ENCODE measurements at regions not wholly inside any gene's neighbourhood (a gene's known extent, or its start where the extent isn't known, plus 50 kb on each side); places are given as distances from the start of the nearest gene placed in this dataset.

DNA sequence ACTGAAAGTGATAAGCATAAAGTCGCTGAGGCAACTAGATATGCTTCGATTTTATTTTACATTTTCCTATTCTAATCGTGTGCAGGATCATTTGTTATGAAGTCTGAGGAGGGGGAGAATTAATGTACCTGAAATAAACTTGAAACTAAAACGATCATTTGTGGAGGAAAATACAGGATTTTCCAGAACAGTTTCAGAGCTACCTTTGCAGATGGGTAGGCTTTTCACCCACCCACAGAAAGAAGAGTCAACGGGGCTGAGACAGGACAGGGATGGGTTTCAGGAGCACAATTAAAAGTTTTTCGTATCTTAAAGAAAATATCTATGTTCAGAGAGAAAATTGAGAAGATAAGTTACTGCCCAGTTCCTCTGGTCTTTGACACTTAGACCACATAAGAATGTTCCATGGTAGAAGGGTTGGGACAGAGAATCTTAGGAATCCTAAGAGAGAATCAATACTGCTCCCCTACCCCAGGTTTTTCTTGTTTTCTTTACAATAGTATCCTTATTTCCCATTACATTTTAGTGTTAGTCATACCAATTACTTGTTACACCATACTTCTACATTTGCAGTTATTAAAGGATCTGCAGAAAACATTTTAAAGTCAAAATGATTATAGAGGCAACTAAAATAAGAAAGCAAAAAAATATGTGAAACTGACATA is 211.4 kb downstream of the DEPDC1B start:
- Histone ChIP-seq H3K4me1 (ENCODE audit: insufficient read depth, low read length, poor library complexity, severe bottlenecking) (no peaks in the 10 kb centered on the region), H3K9me3 (ENCODE audit: low read depth, low read length, poor library complexity, severe bottlenecking) (no peaks in the 10 kb centered on the region), H3K27ac (ENCODE audit: low read depth, low read length, poor library complexity, severe bottlenecking) (no peak overlapping the region), H3K4me3 (ENCODE audit: low read depth, low read length, poor library complexity, severe bottlenecking) (no peak overlapping the region), H3K27me3 (replicated peaks; ENCODE audit: insufficient read depth, low read depth, low read length, poor library complexity) (no peaks in the 10 kb centered on the region), H3K36me3 (ENCODE audit: insufficient read depth, low read length, poor library complexity, severe bottlenecking) (no peaks in the 10 kb centered on the region)
- POLR2A ChIA-PET (ENCODE audit: low non-redundant PET) = no interaction called here
- no peak for DNase-seq (ENCODE audit: low spot score)
- BruUV-seq (replicated peaks) = no TSS peak
- CTCF ChIA-PET = no interaction called here
- intact Hi-C loops (cut with micrococcal nuclease; ENCODE audit: unreplicated experiment) = no loop called here
- no peak for TF ChIP-seq EZH2 (IDR thresholded peaks at IDR 0.05; ENCODE audit: borderline replicate concordance, low read depth, low read length, poor library complexity, severe bottlenecking)
- TF ChIP-seq, protein P1, sequence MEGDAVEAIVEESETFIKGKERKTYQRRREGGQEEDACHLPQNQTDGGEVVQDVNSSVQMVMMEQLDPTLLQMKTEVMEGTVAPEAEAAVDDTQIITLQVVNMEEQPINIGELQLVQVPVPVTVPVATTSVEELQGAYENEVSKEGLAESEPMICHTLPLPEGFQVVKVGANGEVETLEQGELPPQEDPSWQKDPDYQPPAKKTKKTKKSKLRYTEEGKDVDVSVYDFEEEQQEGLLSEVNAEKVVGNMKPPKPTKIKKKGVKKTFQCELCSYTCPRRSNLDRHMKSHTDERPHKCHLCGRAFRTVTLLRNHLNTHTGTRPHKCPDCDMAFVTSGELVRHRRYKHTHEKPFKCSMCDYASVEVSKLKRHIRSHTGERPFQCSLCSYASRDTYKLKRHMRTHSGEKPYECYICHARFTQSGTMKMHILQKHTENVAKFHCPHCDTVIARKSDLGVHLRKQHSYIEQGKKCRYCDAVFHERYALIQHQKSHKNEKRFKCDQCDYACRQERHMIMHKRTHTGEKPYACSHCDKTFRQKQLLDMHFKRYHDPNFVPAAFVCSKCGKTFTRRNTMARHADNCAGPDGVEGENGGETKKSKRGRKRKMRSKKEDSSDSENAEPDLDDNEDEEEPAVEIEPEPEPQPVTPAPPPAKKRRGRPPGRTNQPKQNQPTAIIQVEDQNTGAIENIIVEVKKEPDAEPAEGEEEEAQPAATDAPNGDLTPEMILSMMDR (conservative IDR thresholded peaks at IDR 0.05; ENCODE audit: low read depth, low read length) = no peak

DNA sequence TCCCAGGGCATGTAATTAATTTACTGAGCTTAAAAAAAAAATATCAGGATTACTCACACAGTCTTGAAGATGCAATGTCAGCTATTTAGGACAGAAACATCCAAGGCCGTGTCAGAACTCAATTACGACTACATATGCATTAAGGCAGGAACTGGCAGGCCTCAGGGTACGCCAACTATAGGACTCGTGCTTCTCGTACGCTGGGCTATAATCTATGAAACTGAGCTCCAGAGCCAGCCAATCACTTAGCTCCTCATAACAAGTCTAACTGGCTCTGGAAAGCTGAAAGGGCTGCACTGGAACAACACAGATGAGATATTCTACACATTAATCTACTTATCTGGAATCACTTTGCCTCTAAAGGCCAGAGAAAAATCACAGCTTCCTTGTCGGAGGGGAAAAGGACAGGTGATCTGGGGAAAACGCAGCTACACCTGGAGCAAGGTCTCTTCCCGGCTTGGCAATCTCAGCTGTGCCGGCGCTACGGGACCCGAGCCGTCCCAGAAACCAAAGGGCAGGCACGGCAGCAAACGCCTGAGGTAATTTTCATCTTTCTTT is 212.0 kb downstream of the DEPDC1B start:
- Histone ChIP-seq H3K4me1 (ENCODE audit: insufficient read depth, low read length, poor library complexity, severe bottlenecking) (no peaks in the 10 kb centered on the region), H3K4me3 (ENCODE audit: low read depth, low read length, poor library complexity, severe bottlenecking) (no peak overlapping the region), H3K36me3 (ENCODE audit: insufficient read depth, low read length, poor library complexity, severe bottlenecking) (no peaks in the 10 kb centered on the region), H3K27me3 (replicated peaks; ENCODE audit: insufficient read depth, low read depth, low read length, poor library complexity) (no peaks in the 10 kb centered on the region), H3K27ac (ENCODE audit: low read depth, low read length, poor library complexity, severe bottlenecking) (no peak overlapping the region), H3K9me3 (ENCODE audit: low read depth, low read length, poor library complexity, severe bottlenecking) (no peaks in the 10 kb centered on the region)
- CTCF ChIA-PET = no interaction called here
- intact Hi-C loops (cut with micrococcal nuclease; ENCODE audit: unreplicated experiment) = no loop called here
- DNase-seq (ENCODE audit: low spot score) = no peak
- no peak for TF ChIP-seq EZH2 (IDR thresholded peaks at IDR 0.05; ENCODE audit: borderline replicate concordance, low read depth, low read length, poor library complexity, severe bottlenecking)
- no TSS peak for BruUV-seq (replicated peaks)
- POLR2A ChIA-PET (ENCODE audit: low non-redundant PET) = no interaction called here

DNA sequence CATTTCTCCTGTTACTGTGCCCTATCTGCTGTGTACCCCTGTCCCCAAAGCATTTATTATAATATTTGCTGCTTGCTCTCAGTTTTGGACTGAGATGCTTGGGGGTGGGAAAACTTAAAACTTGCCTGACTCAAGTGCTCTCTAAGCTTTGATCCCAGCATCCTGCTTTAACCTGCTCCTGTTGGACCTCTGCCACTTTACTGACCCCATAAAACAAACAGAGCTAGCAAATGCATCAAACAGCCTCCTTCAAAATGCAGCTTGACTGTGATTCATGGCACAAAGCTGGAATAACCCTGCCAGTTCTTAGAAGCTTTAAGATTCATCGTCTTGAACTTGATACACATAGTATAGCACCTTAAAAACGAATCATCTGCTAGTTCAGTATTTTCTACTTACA is 212.5 kb downstream of the DEPDC1B start:
- ChIA-PET POLR2A (ENCODE audit: low non-redundant PET) (no interaction called here), CTCF (no interaction called here)
- Histone ChIP-seq H3K4me3 (ENCODE audit: low read depth, low read length, poor library complexity, severe bottlenecking) (no peak overlapping the region), H3K27ac (ENCODE audit: low read depth, low read length, poor library complexity, severe bottlenecking) (no peak overlapping the region), H3K4me1 (ENCODE audit: insufficient read depth, low read length, poor library complexity, severe bottlenecking) (no peaks in the 10 kb centered on the region), H3K27me3 (replicated peaks; ENCODE audit: insufficient read depth, low read depth, low read length, poor library complexity) (no peaks in the 10 kb centered on the region), H3K9me3 (ENCODE audit: low read depth, low read length, poor library complexity, severe bottlenecking) (no peaks in the 10 kb centered on the region), H3K36me3 (ENCODE audit: insufficient read depth, low read length, poor library complexity, severe bottlenecking) (no peaks in the 10 kb centered on the region)
- TF ChIP-seq EZH2 (IDR thresholded peaks at IDR 0.05; ENCODE audit: borderline replicate concordance, low read depth, low read length, poor library complexity, severe bottlenecking) = no peak
- TF ChIP-seq, protein P1 (conservative IDR thresholded peaks at IDR 0.05; ENCODE audit: low read depth, low read length) = no peak
- intact Hi-C loops (cut with micrococcal nuclease; ENCODE audit: unreplicated experiment) = no loop called here
- no TSS peak for BruUV-seq (replicated peaks)
- DNase-seq (ENCODE audit: low spot score) = no peak

DNA sequence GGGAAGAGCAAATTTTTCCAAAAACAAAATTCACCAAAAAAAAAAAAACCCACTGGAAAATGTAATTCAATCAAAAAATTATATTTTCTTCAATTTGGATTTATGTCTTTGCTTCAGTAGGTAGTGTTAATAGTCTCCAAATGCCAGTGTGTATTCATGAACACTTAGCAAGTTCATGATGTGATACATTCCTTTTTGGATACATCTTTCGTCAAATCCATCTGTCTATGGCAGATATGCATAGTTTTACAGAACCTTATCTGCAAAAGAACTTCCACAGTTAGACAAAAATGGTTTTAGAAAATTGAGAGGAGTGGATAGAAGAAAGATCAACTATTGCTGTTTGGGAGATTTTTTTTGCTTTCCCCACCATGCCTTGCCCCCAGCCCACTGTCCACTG is 214.6 kb downstream of the DEPDC1B start:
- POLR2A ChIA-PET (ENCODE audit: low non-redundant PET) = no interaction called here
- H3K27ac ChIP-seq (ENCODE audit: low read depth, low read length, poor library complexity, severe bottlenecking) = no peak overlapping the region
- no peak for DNase-seq (ENCODE audit: low spot score)
- no peaks in the 10 kb centered on the region for H3K36me3 ChIP-seq (ENCODE audit: insufficient read depth, low read length, poor library complexity, severe bottlenecking)
- no TSS peak for BruUV-seq (replicated peaks)
- TF ChIP-seq EZH2 (IDR thresholded peaks at IDR 0.05; ENCODE audit: borderline replicate concordance, low read depth, low read length, poor library complexity, severe bottlenecking) = no peak
- TF ChIP-seq, protein P1 (conservative IDR thresholded peaks at IDR 0.05; ENCODE audit: low read depth, low read length) = no peak
- no peaks in the 10 kb centered on the region for H3K27me3 ChIP-seq (replicated peaks; ENCODE audit: insufficient read depth, low read depth, low read length, poor library complexity)
- H3K4me3 ChIP-seq (ENCODE audit: low read depth, low read length, poor library complexity, severe bottlenecking) = no peak overlapping the region
- no peaks in the 10 kb centered on the region for H3K9me3 ChIP-seq (ENCODE audit: low read depth, low read length, poor library complexity, severe bottlenecking)
- intact Hi-C loops (cut with micrococcal nuclease; ENCODE audit: unreplicated experiment) = no loop called here
- CTCF ChIA-PET = no interaction called here
- H3K4me1 ChIP-seq (ENCODE audit: insufficient read depth, low read length, poor library complexity, severe bottlenecking) = no peaks in the 10 kb centered on the region

All from A673 (cell line).